Loucy (cell line): ENCODE measurements at regions not wholly inside any gene's neighbourhood (a gene's known extent, or its start where the extent isn't known, plus 50 kb on each side); places are given as distances from the start of the nearest gene placed in this dataset.

Source experiments
- H2AFZ ChIP-seq: fragments of 200-600 bp; sonication (generic); 2 replicates; pipeline ENCODE4 v1.6.0; 2016; ENCODE audit warnings: antibody characterized with exemption, mild to moderate bottlenecking, low read length, moderate library complexity
- H3F3A ChIP-seq: fragments of 200-600 bp; 2 replicates; pipeline ENCODE4 v1.6.0; 2016; ENCODE audit warnings: antibody characterized with exemption, low read depth, mild to moderate bottlenecking
- H3K27me3 ChIP-seq: fragments of 200-600 bp; sonication (generic); 2 replicates; pipeline ENCODE4 v1.6.1; 2014; ENCODE audit warnings: low read length, mild to moderate bottlenecking; ENCODE audit not compliant: insufficient read depth, poor library complexity, severe bottlenecking
- H3K36me3 ChIP-seq: fragments of 200-600 bp; sonication (generic); 2 replicates; pipeline ENCODE4 v1.6.1; 2016; ENCODE audit warnings: low read length; ENCODE audit not compliant: insufficient read depth
- H3K4me1 ChIP-seq: fragments of 200-600 bp; sonication (generic); 2 replicates; pipeline ENCODE4 v1.5.1; 2014; ENCODE audit warnings: low read length, mild to moderate bottlenecking; ENCODE audit not compliant: insufficient read depth, poor library complexity, severe bottlenecking
- H3K4me2 ChIP-seq: fragments of 200-600 bp; sonication (generic); 2 replicates; pipeline ENCODE4 v1.6.0; 2014; ENCODE audit warnings: antibody characterized with exemption, low read length, low read depth, mild to moderate bottlenecking; ENCODE audit not compliant: poor library complexity, severe bottlenecking
- H3K4me3 ChIP-seq: fragments of 200-600 bp; sonication (generic); 2 replicates; pipeline ENCODE4 v1.5.1; 2014; ENCODE audit warnings: low read length, mild to moderate bottlenecking, mixed read lengths; ENCODE audit not compliant: poor library complexity, severe bottlenecking
- H3K79me2 ChIP-seq: fragments of 200-600 bp; sonication (generic); 2 replicates; pipeline ENCODE4 v1.6.1; 2014; ENCODE audit warnings: low read length; ENCODE audit not compliant: insufficient read depth
- H3K9ac ChIP-seq: fragments of 200-600 bp; sonication (generic); 2 replicates; pipeline ENCODE4 v1.6.0; 2014; ENCODE audit warnings: mild to moderate bottlenecking, low read depth, low read length, moderate library complexity; ENCODE audit not compliant: poor library complexity, severe bottlenecking
- H3K9me2 ChIP-seq: fragments of 200-600 bp; sonication (generic); replicated peaks from 2 replicates; pipeline ENCODE4 v1.6.1; 2016; ENCODE audit warnings: low read depth, low read length, mixed read lengths
- H3K9me3 ChIP-seq: fragments of 200-600 bp; sonication (generic); 2 replicates; pipeline ENCODE4 v1.6.1; 2014; ENCODE audit warnings: mild to moderate bottlenecking, antibody characterized with exemption, low read length, low read depth; ENCODE audit not compliant: insufficient read depth
- H4K20me1 ChIP-seq: fragments of 200-600 bp; sonication (generic); 2 replicates; pipeline ENCODE4 v1.6.0; 2014; ENCODE audit warnings: antibody characterized with exemption, low read length, mild to moderate bottlenecking; ENCODE audit not compliant: insufficient read depth, poor library complexity, severe bottlenecking
- EZH2phosphoT487 ChIP-seq: fragments of 200-600 bp; IDR thresholded peaks from 2 replicates; pipeline ENCODE4 v1.6.1; 2018; ENCODE audit warnings: antibody characterized with exemption, mild to moderate bottlenecking, moderate library complexity, borderline replicate concordance
- TF ChIP-seq, protein P1 (sequence below): fragments of 200-600 bp; sonication (generic); conservative IDR thresholded peaks from 2 replicates; pipeline ENCODE4 v1.5.1; 2014; ENCODE audit warnings: mild to moderate bottlenecking, antibody characterized with exemption, low read length

DNA sequence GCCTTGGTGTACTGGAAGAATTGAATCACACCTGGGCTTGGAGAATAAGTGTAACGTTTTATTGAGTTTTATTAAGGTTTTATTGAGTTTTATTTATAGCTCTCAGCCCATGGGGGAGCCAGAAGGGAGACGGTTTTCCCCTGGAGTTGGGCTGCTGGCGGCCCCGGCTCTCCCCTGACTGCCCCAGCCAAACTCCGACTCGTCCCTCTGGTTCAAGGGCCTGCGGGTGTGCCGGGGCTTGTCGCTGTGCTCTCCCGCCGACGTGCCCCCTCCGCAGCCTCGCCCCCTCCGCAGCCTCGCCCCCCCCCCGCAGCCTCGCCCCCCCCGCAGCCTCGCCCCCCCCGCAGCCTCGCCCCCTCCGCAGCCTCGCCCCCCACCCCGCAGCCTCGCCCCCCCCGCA is 326.1 kb upstream of the RTL1 start:
- Histone ChIP-seq H3K9me3 (no peaks in the 10 kb centered on the region), H3K4me1 (no peaks in the 10 kb centered on the region), H2AFZ (no peak overlapping the region), H4K20me1 (no peaks in the 10 kb centered on the region), H3K4me2 (no peak overlapping the region), H3K9ac (no peak overlapping the region), H3K36me3 (no peaks in the 10 kb centered on the region), H3K79me2 (no peaks in the 10 kb centered on the region), H3K4me3 (no peak overlapping the region), H3K9me2 (no peaks in the 10 kb centered on the region), H3F3A (no peaks in the 10 kb centered on the region), H3K27me3 (no peaks in the 10 kb centered on the region)
- TF ChIP-seq EZH2phosphoT487, result no peak
- TF ChIP-seq, protein P1, sequence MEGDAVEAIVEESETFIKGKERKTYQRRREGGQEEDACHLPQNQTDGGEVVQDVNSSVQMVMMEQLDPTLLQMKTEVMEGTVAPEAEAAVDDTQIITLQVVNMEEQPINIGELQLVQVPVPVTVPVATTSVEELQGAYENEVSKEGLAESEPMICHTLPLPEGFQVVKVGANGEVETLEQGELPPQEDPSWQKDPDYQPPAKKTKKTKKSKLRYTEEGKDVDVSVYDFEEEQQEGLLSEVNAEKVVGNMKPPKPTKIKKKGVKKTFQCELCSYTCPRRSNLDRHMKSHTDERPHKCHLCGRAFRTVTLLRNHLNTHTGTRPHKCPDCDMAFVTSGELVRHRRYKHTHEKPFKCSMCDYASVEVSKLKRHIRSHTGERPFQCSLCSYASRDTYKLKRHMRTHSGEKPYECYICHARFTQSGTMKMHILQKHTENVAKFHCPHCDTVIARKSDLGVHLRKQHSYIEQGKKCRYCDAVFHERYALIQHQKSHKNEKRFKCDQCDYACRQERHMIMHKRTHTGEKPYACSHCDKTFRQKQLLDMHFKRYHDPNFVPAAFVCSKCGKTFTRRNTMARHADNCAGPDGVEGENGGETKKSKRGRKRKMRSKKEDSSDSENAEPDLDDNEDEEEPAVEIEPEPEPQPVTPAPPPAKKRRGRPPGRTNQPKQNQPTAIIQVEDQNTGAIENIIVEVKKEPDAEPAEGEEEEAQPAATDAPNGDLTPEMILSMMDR, result no peak

DNA sequence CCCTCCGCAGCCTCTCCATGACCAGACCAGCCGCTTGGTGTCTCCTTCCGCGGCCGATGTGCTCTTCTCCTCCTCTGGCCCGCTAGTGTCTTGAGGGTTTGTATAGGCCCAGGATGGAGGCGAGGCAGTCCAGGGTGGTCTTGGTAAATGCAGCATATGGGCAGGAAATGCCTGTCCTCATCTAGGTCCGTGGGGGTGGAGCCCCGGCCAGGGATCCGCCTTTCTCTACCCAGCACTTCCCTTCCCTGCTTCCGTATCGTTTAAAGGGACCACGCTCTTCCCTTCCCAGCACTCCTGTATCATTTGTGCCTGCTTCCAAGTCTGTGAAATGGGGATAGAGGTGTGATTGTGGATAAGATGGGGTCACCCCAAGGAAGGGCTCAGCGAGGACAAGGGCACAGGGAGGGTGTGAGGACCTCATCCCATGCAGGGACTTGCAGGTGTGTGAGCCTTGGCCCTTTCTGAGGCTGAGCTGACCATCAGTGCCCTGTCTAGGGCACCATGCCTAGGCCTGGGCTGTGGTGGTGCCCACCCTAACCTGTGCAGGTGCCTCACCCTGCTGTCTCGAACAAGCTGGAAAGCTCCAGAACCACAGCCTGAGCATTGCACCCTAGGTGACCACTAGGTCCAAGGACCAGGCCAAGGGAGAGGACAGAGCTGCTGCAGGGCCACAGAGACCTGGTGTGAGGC is 326.8 kb upstream of the RTL1 start:
- no peaks in the 10 kb centered on the region for H3K36me3 ChIP-seq
- H2AFZ ChIP-seq, result no peak overlapping the region
- H3K9ac ChIP-seq, result no peak overlapping the region
- H3K79me2 ChIP-seq, result no peaks in the 10 kb centered on the region
- H3K9me3 ChIP-seq, result no peaks in the 10 kb centered on the region
- no peaks in the 10 kb centered on the region for H3K9me2 ChIP-seq
- no peaks in the 10 kb centered on the region for H3F3A ChIP-seq
- H3K4me1 ChIP-seq, result no peaks in the 10 kb centered on the region
- H4K20me1 ChIP-seq, result no peaks in the 10 kb centered on the region
- TF ChIP-seq EZH2phosphoT487, result no peak
- TF ChIP-seq, protein P1, result no peak
- H3K27me3 ChIP-seq, result no peaks in the 10 kb centered on the region
- no peak overlapping the region for H3K4me3 ChIP-seq
- no peak overlapping the region for H3K4me2 ChIP-seq

DNA sequence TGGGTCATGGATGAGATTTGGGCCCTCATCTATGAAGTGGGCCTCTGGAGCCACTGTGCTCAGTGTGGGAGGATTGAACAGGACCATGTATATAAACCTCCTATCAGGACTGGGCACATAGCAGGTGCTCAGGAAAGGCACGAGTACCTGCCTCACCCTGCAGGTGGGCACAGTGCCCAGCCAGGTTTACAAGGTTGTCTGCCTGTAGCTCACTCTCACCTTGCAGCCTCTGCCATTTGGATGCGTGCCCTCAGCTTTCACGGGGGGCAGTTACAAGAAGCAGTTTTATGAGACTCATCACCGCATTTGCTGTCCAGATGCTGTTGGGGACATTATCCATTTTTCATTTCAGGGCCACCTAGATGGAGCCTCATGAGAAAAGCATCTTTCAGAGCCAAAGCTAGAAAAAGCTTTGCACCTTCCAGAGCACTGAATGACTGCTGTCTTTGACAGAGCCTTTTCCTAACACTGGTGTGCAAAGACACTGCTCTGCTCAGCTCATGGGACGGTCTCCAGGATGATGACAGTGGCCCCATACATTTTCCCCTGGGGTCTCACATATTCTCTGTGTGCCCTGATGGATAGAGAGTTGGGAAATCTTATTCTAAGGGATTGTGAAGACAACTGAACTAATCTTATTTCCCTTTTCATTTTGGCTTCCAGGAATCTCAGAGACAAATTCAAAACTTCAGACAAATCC is 327.5 kb upstream of the RTL1 start:
- Histone ChIP-seq H3K36me3 (no peaks in the 10 kb centered on the region), H3K9ac (no peak overlapping the region), H4K20me1 (no peaks in the 10 kb centered on the region), H3K4me2 (no peak overlapping the region), H3K9me3 (no peaks in the 10 kb centered on the region), H3K79me2 (no peaks in the 10 kb centered on the region), H3K4me1 (no peaks in the 10 kb centered on the region), H3F3A (no peaks in the 10 kb centered on the region), H3K4me3 (no peak overlapping the region), H3K27me3 (no peaks in the 10 kb centered on the region), H2AFZ (no peak overlapping the region), H3K9me2 (no peaks in the 10 kb centered on the region)
- TF ChIP-seq, protein P1, result no peak
- no peak for TF ChIP-seq EZH2phosphoT487
